Daoy (cell line): ENCODE measurements at regions not wholly inside any gene's neighbourhood (a gene's known extent, or its start where the extent isn't known, plus 50 kb on each side); places are given as distances from the start of the nearest gene placed in this dataset.
"Not testable (repeated sequence)": the region's sequence is repeated elsewhere in the genome, so short reads cannot be mapped to it uniquely, and the experiment has no call there.

Experiments used
- DNase-seq: peaks from one replicate; pipeline ENCODE4 v3.0.0-alpha.2; 2015; ENCODE audit warnings: low read depth

GRCh38 chr2:138315619-138316018, 186.0 kb upstream of the SPOPL start:
- DNase-seq: not testable (repeated sequence)

GRCh38 chr2:138319616-138320015, 182.0 kb upstream of the SPOPL start:
- DNase-seq: no peak

GRCh38 chr2:138321458-138321857, 180.1 kb upstream of the SPOPL start:
- no peak for DNase-seq

- no peak for DNase-seq
These were observed 178.0 kb upstream of the SPOPL start for GRCh38 chr2:138323382-138324067.

GRCh38 chr2:138324068-138324771, 177.3 kb upstream of the SPOPL start:
- no peak for DNase-seq

- DNase-seq: no peak
These were observed 173.6 kb upstream of the SPOPL start for GRCh38 chr2:138327967-138328366.

- DNase-seq: no peak
These were observed 172.4 kb upstream of the SPOPL start for GRCh38 chr2:138329162-138329561.

GRCh38 chr2:138329591-138329990, 172.0 kb upstream of the SPOPL start:
- DNase-seq: no peak

GRCh38 chr2:138333121-138333520, 168.4 kb upstream of the SPOPL start:
- no peak for DNase-seq

- no peak for DNase-seq
These were observed 167.9 kb upstream of the SPOPL start for GRCh38 chr2:138333677-138334076.

- DNase-seq: no peak
These were observed 167.2 kb upstream of the SPOPL start for GRCh38 chr2:138334323-138334722.

GRCh38 chr2:138335036-138335435, 166.5 kb upstream of the SPOPL start:
- DNase-seq: no peak

GRCh38 chr2:138336146-138336545, 165.4 kb upstream of the SPOPL start:
- no peak for DNase-seq

- DNase-seq: no peak
These were observed 146.3 kb upstream of the SPOPL start for GRCh38 chr2:138355244-138355643.

- no peak for DNase-seq
These were observed 145.4 kb upstream of the SPOPL start for GRCh38 chr2:138356178-138356577.

- no peak for DNase-seq
These were observed 142.0 kb upstream of the SPOPL start for GRCh38 chr2:138359532-138359931.

GRCh38 chr2:138364554-138365162, 136.9 kb upstream of the SPOPL start:
- DNase-seq: peak; percentile 2

- no peak for DNase-seq
These were observed 136.0 kb upstream of the SPOPL start for GRCh38 chr2:138365581-138365980.

- DNase-seq: no peak
These were observed 131.7 kb upstream of the SPOPL start for GRCh38 chr2:138369856-138370255.

- DNase-seq: peak; percentile 24
These were observed 127.6 kb upstream of the SPOPL start for GRCh38 chr2:138373993-138374408.

GRCh38 chr2:138381373-138381772, 120.2 kb upstream of the SPOPL start:
- no peak for DNase-seq

GRCh38 chr2:138382672-138383071, 118.9 kb upstream of the SPOPL start:
- no peak for DNase-seq

GRCh38 chr2:138386191-138386590, 115.4 kb upstream of the SPOPL start:
- not testable (repeated sequence) for DNase-seq
